ENCODE measurements at regions not wholly inside any gene's neighbourhood (a gene's known extent, or its start where the extent isn't known, plus 50 kb on each side); places are given as distances from the start of the nearest gene placed in this dataset.
"Not testable (repeated sequence)": the region's sequence is repeated elsewhere in the genome, so short reads cannot be mapped to it uniquely, and the experiment has no call there.

- DNase-seq (ENCODE audit: low read depth in 2 of 2) = no peak
Measured at GRCh38 chr13:22883262-22883840, 297.4 kb upstream of the SGCG start.

DNA sequence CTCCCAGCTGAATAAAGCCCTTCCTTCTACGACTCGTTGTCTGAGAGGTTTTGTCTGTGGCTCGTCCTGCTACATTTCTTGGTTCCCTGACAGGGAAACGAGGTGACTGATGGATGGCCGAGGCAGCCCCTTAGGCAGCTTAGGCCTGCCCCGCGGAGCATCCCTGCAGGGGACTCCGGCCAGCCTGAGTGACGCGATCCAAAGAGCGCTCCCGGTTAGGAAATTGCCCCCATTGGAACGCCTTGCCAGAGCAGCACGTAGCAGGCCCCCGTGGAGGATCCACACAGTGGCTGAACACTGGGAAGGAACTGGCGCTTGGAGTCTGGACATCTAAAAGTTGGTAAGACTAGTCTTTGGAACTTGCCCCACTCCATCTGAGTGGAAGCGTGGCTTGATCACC lies 296.8 kb upstream of the SGCG start:
- no peak for DNase-seq (ENCODE audit: low read depth in 2 of 2)

- not testable (repeated sequence) for DNase-seq (ENCODE audit: low read depth in 2 of 2)
Measured at GRCh38 chr13:22886061-22886460, 294.7 kb upstream of the SGCG start.

DNA sequence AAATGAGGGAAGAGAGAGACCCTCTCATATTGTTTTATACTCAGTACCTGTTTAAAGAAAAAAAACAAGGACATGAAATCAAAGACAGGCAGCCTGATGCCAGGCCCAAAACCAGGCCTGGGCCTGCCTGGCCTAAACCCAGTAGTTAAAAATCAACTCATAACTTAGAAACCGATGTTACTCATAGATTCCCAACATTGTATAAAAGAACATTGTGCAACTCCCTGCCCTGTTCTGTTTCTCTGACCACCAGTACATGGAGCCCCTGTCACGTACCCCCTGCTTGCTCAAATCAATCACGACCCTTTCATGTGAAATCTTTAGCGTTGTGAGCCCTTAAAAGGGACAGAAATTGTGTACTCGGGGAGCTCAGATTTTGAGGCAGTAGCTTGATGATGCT lies 291.4 kb upstream of the SGCG start:
- DNase-seq (ENCODE audit: low read depth in 2 of 2) = not testable (repeated sequence)

GRCh38 chr13:22893204-22893603 lies 287.6 kb upstream of the SGCG start:
- no peak for DNase-seq (ENCODE audit: low read depth in 2 of 2)

- DNase-seq (ENCODE audit: low read depth in 2 of 2) = no peak
Measured at GRCh38 chr13:22893777-22894176, 287.0 kb upstream of the SGCG start.

GRCh38 chr13:22897571-22898314 lies 283.0 kb upstream of the SGCG start:
- DNase-seq (ENCODE audit: low read depth in 2 of 2) = no peak

DNA sequence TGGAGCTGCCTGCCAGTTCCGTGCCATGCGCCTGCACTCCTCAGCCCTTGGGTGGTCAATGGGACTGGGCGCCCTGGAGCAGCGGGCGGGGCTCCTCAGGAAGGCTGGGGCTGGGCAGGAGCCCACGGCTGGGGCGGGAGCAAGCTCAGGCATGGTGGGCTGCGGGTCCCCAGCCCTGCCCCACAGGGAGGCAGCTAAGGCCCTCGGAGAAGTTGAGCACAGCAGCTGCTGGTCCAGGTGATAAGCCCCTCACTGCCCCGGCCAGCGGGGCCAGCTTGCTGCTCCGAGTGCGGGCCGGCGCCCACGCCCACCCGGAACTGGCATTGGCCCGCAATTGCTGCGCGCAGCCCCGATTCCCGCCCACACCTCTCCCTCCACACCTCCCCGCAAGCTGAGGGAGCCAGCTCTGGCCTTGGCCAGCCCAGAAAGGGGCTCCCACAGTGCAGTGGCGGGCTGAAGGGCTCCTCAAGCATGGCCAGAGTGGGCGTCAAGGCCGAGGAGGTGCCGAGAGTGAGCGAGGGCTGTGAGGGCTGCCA lies 280.3 kb upstream of the SGCG start:
- DNase-seq (ENCODE audit: low read depth in 2 of 2) = not testable (repeated sequence)

- DNase-seq (ENCODE audit: low read depth in 2 of 2) = no peak
Measured at GRCh38 chr13:22903301-22903700, 277.5 kb upstream of the SGCG start.

- no peak for DNase-seq (ENCODE audit: low read depth in 2 of 2)
Measured at GRCh38 chr13:22903925-22904324, 276.9 kb upstream of the SGCG start.

GRCh38 chr13:22915442-22916082 lies 265.2 kb upstream of the SGCG start:
- DNase-seq (ENCODE audit: low read depth in 2 of 2) = no peak

DNA sequence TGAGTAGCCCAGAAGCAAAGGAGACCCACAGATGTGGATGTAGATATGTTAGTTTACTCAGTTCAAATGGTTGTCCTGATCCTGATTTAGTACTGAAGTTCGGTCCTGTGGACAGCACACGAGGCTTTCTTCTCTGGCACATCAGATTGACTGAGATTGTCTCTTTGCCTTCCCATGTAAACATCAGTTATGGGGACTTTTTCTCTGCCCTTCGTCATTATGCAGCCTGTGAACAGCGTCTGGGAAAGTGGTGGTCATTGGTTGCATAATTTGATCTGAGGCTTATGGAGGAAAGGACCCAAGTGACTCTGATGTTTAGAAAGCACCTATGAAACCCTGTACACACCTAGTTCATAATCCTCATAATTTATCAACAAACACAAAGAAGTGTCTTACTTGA lies 264.5 kb upstream of the SGCG start:
- not testable (repeated sequence) for DNase-seq (ENCODE audit: low read depth in 2 of 2)

DNA sequence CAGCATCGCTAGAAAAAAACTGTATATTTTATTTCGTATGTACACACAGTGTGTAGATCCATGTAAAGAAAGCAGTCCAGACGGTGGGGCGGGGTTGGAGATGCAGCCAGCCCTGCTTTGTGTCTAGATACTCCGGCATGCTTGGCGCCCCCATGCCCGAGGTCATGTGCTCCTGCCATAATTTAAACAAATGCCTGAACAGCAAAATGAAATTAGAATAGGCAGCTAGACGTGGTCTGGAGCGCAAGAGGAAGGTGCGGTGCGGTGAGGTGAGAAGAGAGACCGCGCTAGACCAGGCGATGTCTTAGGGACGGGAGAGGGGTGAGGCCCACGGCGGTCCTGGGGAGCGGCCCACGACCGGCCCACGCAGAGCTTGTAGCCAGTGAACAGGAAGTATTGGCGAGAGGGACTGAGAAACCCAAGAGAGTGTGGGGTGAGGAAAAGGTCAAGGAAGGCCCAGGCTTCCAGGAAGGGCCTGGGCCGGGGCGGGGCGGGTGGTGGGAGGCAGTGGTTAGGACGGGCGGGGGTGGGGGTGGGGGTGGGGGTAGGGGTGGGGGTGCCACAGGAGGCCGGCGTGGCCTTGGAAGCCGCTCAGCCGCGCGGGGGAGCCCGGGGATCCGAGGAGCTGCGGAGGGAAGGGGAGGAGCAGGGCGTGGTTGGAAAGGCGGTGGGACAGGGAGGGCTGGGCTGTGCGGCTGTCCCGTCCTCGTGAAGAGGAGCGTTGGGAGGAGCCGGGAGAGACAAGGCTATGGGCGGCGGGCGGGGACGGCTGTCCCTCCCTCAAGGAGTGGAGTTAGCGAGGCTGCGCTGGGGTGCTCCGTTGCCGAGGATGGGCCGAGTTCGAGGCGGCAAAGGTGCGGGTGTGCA lies 254.7 kb upstream of the SGCG start:
- no peak for DNase-seq (ENCODE audit: low read depth in 2 of 2)

DNA sequence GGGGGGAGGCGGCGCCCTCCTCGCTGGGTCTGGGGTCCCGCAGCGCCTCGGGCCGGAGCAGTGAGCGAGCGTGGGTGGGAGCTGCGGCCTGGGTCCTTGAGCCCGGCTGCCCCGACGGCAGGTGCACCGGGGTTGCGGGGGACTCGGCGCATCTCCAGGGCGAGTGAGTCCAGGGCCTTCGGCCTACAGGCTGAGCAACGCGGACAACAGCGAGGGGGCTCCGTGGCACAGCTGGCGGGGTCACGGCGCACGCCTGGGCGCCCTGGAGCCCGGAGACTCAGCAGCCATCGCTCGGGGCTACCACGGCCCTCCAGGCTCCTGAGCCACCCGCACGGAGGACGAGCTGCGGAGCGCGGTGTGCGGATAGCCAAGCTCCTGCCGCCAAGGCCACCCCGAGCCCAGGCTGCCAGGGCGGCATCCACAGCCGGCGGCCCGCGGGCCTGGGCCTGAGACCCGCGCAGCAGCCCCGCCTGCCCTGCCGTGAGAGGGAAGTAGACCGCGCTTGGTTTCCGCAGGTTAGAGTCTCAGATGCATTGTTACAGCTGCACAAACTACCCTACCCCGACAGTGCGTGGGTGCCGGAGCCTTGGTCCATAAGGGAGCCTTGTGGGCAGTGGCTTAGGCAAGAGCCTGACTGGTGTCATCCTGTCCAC lies 253.9 kb upstream of the SGCG start:
- no peak for DNase-seq (ENCODE audit: low read depth in 2 of 2)

- DNase-seq (ENCODE audit: low read depth in 2 of 2) = not testable (repeated sequence)
Measured at GRCh38 chr13:22927845-22928244, 252.9 kb upstream of the SGCG start.

DNA sequence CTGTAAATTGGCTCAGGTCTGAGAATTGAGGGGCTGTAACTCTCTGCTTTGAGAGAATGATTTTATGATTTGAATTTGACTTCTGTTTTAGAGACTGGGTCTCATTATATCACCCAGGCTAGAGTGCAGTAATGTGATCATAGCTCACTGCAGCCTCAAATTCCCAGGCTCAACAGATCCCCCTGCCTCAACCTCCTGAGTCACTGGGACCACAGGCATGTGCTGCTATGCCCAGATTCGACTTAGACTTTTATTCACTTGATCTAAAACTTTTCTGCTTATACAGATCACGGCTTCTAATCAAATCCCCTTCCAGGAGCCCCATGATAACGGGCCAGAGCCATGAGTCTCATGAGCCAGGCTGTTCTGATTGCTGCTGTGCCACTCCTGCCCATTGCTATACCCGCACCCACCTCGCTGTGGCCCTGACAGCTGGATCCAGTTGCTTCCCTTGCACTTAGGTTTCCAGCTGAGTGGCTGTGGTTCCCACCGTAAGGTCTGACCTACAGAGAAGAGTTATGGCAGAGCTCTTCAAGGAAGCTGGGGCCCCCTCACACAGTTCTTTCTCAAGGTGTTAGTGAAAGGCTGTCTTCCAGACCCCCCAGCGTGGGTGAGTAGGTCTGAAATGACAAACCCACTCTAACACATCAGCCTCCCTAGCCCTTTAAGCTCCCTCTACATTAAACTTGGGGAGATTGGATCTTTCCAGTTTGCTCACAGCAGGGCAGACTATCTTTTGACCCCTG lies 251.2 kb upstream of the SGCG start:
- DNase-seq (ENCODE audit: low read depth in 2 of 2) = no peak

- DNase-seq (ENCODE audit: low read depth in 2 of 2) = no peak
Measured at GRCh38 chr13:22931576-22931975, 249.2 kb upstream of the SGCG start.

- DNase-seq (ENCODE audit: low read depth in 2 of 2) = not testable (repeated sequence)
Measured at GRCh38 chr13:22932632-22933412, 248.0 kb upstream of the SGCG start.

DNA sequence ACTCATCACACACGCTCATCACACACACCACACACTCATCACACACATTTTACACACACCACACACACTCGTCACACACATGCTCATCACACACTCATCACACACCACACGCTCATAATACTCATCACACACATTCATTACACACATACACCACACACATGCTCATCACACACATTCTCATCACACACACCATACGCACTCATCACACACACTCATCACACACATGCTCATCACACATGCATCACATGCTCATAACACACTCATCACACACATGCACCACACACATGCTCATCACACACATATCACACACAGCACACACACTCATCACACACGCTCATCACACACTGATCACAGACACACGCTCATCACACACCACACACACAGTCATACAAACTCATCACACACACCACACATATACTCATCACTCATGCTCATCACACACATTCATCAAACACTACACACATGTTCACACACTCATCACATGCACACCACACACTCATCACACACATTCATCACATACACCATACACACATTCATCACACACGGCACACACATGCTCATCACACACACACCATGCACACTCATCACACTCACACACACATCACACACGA lies 247.1 kb upstream of the SGCG start:
- no peak for DNase-seq (ENCODE audit: low read depth in 2 of 2)

Data from activated CD4-positive, alpha-beta T cell treated with anti-CD3 and anti-CD28 coated beads for 24 hours (primary cell).